Right kidney (tissue), 1 donor: ENCODE measurements at regions not wholly inside any gene's neighbourhood (a gene's known extent, or its start where the extent isn't known, plus 50 kb on each side); places are given as distances from the start of the nearest gene placed in this dataset.
A peak's percentile ranks its signal among the peaks of the same experiment; 100 is the strongest.

Experiments used
- DNase-seq: peaks from one replicate; pipeline ENCODE4 v3.0.0-alpha.2; 2016

- no peak for DNase-seq
These were observed 458.4 kb downstream of the PDCD6IP start for GRCh38 chr3:34256791-34257190.

DNA sequence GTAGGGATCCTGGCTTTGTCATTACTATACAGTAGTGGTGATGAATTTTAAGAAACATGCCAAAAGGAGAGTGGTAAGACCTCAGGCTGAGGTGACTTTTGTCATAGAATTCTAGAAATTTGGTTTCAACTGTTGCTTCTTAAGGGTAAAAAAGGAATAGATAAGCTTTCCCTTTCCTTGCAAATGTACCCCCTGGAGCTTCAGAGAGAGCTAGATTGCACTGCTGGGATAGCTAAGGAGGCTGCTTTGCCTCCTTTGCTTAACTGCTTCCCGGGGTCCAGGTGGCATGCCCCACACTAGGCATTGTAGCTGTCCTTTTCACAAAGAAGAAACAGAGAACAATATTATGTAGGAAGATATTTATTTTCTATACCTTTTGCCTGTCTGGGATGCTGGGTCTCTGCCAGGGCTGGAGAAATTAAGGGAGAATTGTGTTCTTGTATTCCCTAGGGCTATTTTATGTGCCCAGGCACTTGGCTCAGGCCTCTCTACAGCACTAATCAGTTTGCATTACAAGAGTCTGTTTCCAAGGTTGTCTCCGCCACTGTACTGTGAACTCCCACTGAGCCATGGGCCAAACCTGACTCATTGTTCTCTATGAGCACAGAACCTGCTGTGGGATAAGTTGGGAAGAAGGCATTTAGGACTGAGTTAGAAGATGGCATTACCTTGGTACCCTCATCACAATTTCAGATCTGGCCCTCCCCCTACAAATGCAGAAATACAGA, 460.0 kb downstream of the PDCD6IP start:
- no peak for DNase-seq

DNA sequence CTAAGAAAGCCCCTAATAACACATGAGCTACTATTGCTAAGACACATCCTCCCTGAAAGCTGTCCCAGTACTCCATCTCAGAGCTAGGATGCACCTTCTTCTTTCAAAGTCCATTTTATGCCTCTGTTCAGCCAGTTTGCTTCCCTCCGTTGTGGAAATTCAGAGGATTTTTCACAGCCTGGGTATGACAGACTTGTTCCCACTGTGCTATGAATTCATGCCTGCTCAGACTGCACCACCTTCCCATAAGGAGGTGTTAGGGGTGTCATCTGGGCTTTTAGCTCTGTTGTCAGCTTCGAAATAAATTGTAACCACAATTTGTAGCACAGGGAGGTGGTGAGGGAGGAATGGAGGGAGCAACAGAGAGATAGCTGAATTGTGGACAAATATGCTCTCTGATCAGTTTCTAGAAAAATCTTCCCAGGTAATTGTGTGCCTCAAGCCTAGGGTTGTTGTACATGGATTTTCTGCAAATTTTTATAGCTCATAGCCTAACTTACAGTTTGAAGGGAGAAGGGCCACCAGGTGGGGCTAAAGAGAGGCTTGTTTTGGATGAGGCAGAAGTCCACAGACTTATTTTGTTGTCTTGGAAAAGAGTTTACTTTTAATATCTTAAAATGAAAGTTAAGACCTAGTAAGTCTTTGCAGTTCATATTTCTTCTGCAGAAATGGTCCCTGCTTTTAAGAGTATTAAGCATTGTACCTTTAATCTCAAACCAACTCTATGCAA, 462.0 kb downstream of the PDCD6IP start:
- DNase-seq: peak; percentile 18

- no peak for DNase-seq
These were observed 462.6 kb downstream of the PDCD6IP start for GRCh38 chr3:34261001-34261385.

DNA sequence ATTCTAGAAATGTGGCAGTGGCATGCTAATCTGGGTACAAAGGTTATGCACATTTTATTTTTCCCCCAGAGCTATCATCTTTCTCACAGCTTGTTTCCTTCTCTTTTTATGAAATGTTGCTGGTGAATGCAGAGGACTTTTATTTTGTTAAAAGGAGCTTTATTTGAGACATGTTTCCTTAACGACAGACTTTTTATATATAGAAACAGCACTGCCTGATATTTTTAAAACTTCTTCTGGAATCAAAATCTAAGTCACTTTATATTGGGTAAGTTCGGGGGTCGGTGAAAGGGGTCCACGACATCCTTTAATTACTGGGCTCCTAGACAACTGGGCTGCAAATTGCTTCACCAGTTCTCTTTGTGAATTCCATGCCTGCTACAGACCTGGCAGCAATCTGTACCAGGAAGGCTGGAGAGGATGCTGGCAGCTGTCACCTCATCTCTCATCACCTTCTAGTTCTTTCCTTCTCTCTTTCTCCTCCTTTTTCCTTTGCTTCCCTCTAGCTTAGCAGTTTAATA, 464.7 kb downstream of the PDCD6IP start:
- peak; percentile 13 for DNase-seq

GRCh38 chr3:34264337-34265041, 466.1 kb downstream of the PDCD6IP start:
- DNase-seq: no peak

DNA sequence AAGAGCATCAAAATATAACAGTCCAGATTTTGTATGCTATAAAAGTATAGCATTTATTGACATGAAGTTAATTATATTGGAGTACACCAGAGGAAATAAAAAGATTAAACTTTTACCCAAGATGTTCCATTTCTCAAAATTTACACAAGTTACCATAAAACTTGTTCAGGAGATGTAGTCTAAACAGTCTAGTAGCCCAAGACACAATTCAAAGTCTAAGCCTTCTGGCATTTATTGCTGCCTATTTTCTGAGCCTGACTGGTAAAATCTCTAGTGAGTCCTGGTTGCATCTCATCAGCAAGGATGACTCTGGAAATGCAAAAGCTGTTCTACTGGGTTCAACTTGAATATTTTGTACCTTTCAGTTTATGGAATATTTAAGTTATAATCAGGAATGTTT, 468.7 kb downstream of the PDCD6IP start:
- DNase-seq: no peak

DNA sequence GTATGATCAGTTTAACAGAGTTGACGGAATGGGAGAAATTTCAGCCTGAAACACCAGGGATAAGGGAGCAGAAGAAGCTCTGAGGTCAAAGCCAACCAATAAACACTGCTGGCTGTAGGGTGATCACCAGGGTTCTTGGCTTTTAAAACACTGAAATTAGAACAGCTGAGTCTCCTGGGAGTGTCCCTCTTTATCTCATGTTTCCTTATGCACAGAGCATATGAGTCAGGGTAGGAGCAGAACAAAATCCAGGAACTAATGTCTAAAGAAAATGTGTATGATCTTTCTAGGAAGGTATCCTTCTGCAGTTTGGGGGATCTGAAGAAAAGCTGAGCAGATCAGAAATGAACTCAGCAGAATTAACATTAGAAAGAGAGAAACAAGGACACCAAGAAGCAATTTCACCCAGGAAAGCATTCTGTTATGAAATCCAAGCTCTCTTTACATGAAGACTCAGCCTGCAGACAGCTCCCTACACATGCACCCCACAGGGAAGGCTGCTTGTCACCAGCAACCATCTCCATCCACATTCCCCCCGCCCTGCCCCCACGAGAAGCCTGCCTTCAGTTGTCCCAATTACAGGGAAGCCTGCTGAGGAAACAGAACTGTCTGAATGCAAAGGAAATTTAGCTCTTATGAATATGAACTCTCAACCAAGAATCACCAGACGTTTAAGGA, 469.7 kb downstream of the PDCD6IP start:
- no peak for DNase-seq

DNA sequence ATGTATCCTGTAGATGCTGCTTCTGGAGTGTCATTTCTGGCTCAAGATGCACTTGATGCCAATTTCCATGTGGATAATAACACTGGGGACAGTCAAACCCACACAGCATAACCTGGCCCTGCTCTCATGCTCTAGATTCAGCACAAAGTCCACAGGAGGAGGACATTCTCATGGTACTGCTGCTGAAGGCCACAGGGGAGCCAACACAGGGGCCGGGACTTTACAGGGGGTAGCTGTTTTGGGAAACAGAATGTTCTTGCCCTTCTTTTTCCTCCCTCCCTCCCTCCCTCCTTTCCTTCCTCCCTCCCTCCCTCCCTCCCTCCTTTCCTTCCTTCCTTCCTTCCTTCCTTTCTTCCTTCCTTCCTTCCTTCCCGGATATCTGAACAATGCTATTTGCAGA, 477.4 kb downstream of the PDCD6IP start:
- DNase-seq: no peak

DNA sequence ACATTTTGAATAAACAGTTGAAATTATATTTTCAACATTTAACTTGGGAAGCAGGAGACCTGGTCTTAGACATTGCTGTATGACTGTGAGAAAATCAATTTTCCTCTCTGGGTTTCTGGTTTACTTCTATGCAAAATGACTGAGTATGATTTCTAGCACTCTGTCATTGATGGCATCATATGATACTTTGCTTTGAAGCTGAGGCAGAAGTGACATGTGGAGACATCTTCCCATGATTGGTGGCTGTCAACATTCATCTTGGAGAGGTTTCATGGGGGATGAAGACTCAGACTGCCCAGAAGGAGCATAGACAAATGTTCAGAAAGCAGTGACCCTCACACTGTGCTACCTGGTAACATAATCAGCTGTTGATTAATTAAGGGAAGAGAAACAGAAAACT, 477.9 kb downstream of the PDCD6IP start:
- DNase-seq: no peak

- DNase-seq: no peak
These were observed 478.7 kb downstream of the PDCD6IP start for GRCh38 chr3:34277110-34277509.

- DNase-seq: no peak
These were observed 481.5 kb downstream of the PDCD6IP start for GRCh38 chr3:34279901-34280300.

DNA sequence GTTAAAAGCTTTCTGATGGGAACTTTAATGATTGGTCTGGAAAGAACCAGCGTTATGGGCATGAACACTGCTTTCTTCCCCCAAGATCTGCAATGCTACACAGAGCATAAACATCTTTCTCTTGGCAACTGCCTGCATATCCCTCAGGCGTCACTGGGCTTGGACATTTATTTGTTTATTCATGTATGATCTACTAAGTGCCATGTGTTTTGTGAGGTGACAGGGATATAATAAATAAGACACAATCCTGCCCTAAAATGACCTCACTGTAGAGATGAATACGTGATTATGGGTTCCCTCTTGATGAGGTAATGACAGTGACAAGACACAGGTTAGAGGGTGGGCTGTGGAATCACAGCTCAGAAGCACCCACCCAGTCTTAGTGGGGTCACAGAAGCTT, 485.3 kb downstream of the PDCD6IP start:
- DNase-seq: no peak

GRCh38 chr3:34284959-34285826, 486.8 kb downstream of the PDCD6IP start:
- DNase-seq: no peak

GRCh38 chr3:34285827-34286188, 487.4 kb downstream of the PDCD6IP start:
- DNase-seq: no peak

GRCh38 chr3:34292605-34293300, 494.3 kb downstream of the PDCD6IP start:
- DNase-seq: no peak

- no peak for DNase-seq
These were observed 495.8 kb downstream of the PDCD6IP start for GRCh38 chr3:34294240-34294639.

DNA sequence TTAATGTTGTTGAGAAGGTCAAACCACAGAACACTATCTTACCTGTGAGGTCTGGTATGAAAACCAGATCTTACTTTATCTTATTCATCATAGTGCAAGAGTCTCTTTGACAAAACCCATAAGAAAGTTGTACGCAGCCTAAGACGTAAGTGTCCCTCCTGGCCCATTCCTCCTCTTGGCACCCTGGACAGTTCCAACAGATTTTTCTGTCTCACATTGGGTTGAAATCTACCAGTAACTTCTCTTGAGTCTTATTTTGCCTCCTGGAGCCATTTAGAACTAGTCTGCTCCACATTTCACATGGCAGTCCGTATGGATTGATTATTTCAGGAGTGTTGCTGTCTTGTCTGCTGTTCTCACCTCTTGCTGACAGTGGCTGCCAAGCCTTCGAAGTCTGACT, 498.4 kb downstream of the PDCD6IP start:
- no peak for DNase-seq

- no peak for DNase-seq
These were observed 500.2 kb downstream of the PDCD6IP start for GRCh38 chr3:34298653-34299052.

- no peak for DNase-seq
These were observed 502.2 kb downstream of the PDCD6IP start for GRCh38 chr3:34300621-34301020.

GRCh38 chr3:34301313-34301712, 502.9 kb downstream of the PDCD6IP start:
- DNase-seq: no peak
